ENCODE measurements at regions not wholly inside any gene's neighbourhood (a gene's known extent, or its start where the extent isn't known, plus 50 kb on each side); places are given as distances from the start of the nearest gene placed in this dataset.

- no peak for DNase-seq (ENCODE audit: low spot score in 2 of 2)
These were observed 202.4 kb upstream of the CDH9 start for GRCh38 chr5:27240791-27241190.

GRCh38 chr5:27234916-27235315 is 196.5 kb upstream of the CDH9 start:
- Histone ChIP-seq H3K27ac (no peak overlapping the region), H3K36me3 (no peaks in the 10 kb centered on the region), H3K4me3 (no peak overlapping the region), H3K4me1 (no peaks in the 10 kb centered on the region), H3K27me3 (no peaks in the 10 kb centered on the region), H3K9me3 (no peaks in the 10 kb centered on the region)
- intact Hi-C loops (cut with DNase I; ENCODE audit: low total_unique reads) = no loop called here
- TF ChIP-seq CTCF (IDR thresholded peaks at IDR 0.05) (no peak), POLR2A (IDR thresholded peaks at IDR 0.05) (no peak), POLR2AphosphoS5 (IDR thresholded peaks at IDR 0.05) (no peak)
- DNase-seq (ENCODE audit: low spot score in 2 of 2) = no peak

More at GRCh38 chr5:27240791-27241190, 202.4 kb upstream of the CDH9 start:
- intact Hi-C loops (cut with DNase I; ENCODE audit: low total_unique reads) = no loop called here
- no peak for TF ChIP-seq CTCF (IDR thresholded peaks at IDR 0.05)
- no peak for TF ChIP-seq POLR2AphosphoS5 (IDR thresholded peaks at IDR 0.05)
- no peak for TF ChIP-seq POLR2A (IDR thresholded peaks at IDR 0.05)
- Histone ChIP-seq H3K4me1 (no peaks in the 10 kb centered on the region), H3K9me3 (no peaks in the 10 kb centered on the region), H3K4me3 (no peak overlapping the region), H3K27me3 (no peaks in the 10 kb centered on the region), H3K36me3 (no peaks in the 10 kb centered on the region), H3K27ac (no peak overlapping the region)

DNA sequence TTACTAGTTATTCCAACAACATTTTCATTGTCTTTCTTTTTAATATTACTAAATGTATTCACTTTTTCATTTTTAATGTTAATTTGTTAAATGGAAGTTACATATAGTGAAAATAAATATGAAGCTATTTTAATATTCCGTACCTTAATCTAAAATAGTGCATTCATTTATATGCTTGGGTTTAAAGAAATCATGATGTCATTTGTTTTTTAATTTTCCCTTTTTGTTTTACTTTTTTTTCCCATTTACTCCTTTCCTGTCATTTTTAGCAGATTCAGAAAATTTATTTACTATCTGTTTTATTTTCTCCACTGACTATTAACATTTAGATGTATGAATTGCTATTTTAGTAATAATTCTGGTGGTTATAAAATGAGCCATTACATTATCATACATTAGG is 183.0 kb upstream of the CDH9 start:
- intact Hi-C loops (cut with DNase I; ENCODE audit: low total_unique reads) = no loop called here
- DNase-seq (ENCODE audit: low spot score in 2 of 2) = no peak
- H3K27me3 ChIP-seq = no peaks in the 10 kb centered on the region
- no peak overlapping the region for H3K27ac ChIP-seq
- H3K9me3 ChIP-seq = peaks cover 0 to 4% of the 10 kb centered on the region in 2 donors
- H3K36me3 ChIP-seq = no peaks in the 10 kb centered on the region
- no peak overlapping the region for H3K4me3 ChIP-seq
- H3K4me1 ChIP-seq = no peaks in the 10 kb centered on the region
- TF ChIP-seq POLR2A (IDR thresholded peaks at IDR 0.05) (no peak), POLR2AphosphoS5 (IDR thresholded peaks at IDR 0.05) (no peak), CTCF (IDR thresholded peaks at IDR 0.05) (no peak)

DNA sequence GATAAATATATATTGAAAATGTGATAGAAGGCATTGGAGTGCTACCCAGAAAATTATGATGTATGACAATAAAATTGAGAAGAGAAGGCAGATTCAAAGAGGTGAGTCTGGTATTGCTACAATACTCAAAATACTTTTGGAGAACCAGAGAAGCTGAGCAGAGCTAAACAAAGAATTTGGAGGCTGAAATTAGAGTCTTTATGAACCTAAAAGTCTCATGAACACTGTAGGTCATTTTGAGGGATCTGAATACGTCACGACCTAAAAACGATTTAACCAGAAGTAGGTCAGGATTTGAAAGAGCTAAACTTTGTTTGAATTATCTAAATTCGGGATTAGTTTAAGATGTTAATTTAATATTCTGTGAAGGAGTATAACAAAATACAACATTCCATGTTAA is 182.4 kb upstream of the CDH9 start:
- intact Hi-C loops (cut with DNase I; ENCODE audit: low total_unique reads) = no loop called here
- Histone ChIP-seq H3K36me3 (no peaks in the 10 kb centered on the region), H3K27me3 (no peaks in the 10 kb centered on the region), H3K4me1 (no peaks in the 10 kb centered on the region), H3K9me3 (peaks cover 0 to 4% of the 10 kb centered on the region in 2 donors), H3K4me3 (no peak overlapping the region), H3K27ac (no peak overlapping the region)
- DNase-seq (ENCODE audit: low spot score in 2 of 2) = no peak
- TF ChIP-seq POLR2AphosphoS5 (IDR thresholded peaks at IDR 0.05) = no peak
- TF ChIP-seq CTCF (IDR thresholded peaks at IDR 0.05) = no peak

GRCh38 chr5:27217977-27218376 is 179.6 kb upstream of the CDH9 start:
- no peaks in the 10 kb centered on the region for H3K36me3 ChIP-seq
- TF ChIP-seq POLR2AphosphoS5 (IDR thresholded peaks at IDR 0.05) = no peak
- TF ChIP-seq POLR2A (IDR thresholded peaks at IDR 0.05) = no peak
- TF ChIP-seq CTCF (IDR thresholded peaks at IDR 0.05) = no peak

More at GRCh38 chr5:27217977-27218376, 179.6 kb upstream of the CDH9 start:
- Histone ChIP-seq H3K4me1 (no peaks in the 10 kb centered on the region), H3K9me3 (peaks cover 0 to 4% of the 10 kb centered on the region in 2 donors), H3K27ac (no peak overlapping the region), H3K27me3 (no peaks in the 10 kb centered on the region), H3K4me3 (no peak overlapping the region)
- intact Hi-C loops (cut with DNase I; ENCODE audit: low total_unique reads) = no loop called here
- no peak for DNase-seq (ENCODE audit: low spot score in 2 of 2)
